Esophagus squamous epithelium (tissue), 4 donors: ENCODE measurements at regions not wholly inside any gene's neighbourhood (a gene's known extent, or its start where the extent isn't known, plus 50 kb on each side); places are given as distances from the start of the nearest gene placed in this dataset.

ENCODE experiments used
- CTCF ChIP-seq, 6 experiments: fragments of 450-650 bp in 4 of 6; fragments of 200-600 bp in 2 of 6; sonication (generic) in 2 of 6; IDR thresholded peaks; one replicate each; pipeline ENCODE4 v1.5.1; 2016 to 2019; ENCODE audit warnings: antibody characterized with exemption in 6 of 6, mild to moderate bottlenecking in 4 of 6, moderate library complexity in 4 of 6
- POLR2A ChIP-seq, 4 donors: fragments of 450-650 bp; IDR thresholded peaks; one replicate each; pipeline ENCODE4 v1.6.1; 2017; ENCODE audit warnings: antibody characterized with exemption in 4 of 4, mild to moderate bottlenecking in 4 of 4, moderate library complexity in 3 of 4

- TF ChIP-seq CTCF (IDR thresholded peaks at IDR 0.05) (no peak), POLR2A (IDR thresholded peaks at IDR 0.05) (no peak)
Measured at GRCh38 chr4:85029453-85029852, 63.0 kb upstream of the WDFY3 start.
